GM19328 (cell line): ENCODE measurements at regions not wholly inside any gene's neighbourhood (a gene's known extent, or its start where the extent isn't known, plus 50 kb on each side); places are given as distances from the start of the nearest gene placed in this dataset.

Experiments
- ATAC-seq: cut with Tn5 transposase; IDR thresholded peaks from one replicate; pipeline ENCODE4 v1.9.1; 2021; ENCODE audit warnings: mild to moderate bottlenecking, moderate library complexity; ENCODE audit not compliant: unreplicated experiment

DNA sequence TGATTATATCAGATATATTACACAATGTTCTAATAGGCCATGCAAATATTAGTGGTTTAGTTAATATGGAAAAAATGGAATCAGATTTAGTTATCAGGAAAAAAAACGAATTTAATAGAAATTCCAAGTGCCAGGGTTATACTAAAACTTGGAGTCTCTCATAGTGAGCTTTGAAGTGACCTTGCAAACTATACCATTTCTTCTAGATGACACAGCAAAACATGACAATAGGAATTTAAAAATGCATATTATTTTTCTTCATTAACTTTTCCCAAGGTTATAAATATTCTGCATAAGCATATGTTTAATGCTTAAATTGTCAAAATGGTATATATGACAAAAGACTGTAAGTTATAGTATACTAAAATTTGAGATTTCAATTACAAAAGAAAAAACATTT lies 250.1 kb upstream of the DCN start:
- no peak for ATAC-seq

DNA sequence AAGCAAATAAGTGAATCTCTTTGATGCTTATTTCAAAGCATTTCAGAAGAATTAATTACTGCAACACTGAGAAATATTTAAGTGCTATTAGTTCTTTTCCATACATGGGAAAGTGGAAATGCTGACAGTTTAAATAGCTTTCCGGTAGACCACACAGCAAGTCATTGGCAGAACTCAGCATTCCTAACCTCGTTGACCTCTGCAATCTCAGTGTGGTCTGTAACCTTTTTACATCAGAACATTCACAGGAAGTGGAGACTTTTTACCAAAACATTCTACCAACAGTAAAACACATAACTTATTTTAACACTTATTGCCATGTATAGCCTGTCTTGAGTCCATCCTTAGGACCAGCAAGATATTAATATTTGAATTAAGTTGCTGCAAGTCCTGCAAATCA lies 249.5 kb upstream of the DCN start:
- ATAC-seq, result no peak

GRCh38 chr12:91424506-91424905 lies 241.9 kb upstream of the DCN start:
- ATAC-seq, result no peak

DNA sequence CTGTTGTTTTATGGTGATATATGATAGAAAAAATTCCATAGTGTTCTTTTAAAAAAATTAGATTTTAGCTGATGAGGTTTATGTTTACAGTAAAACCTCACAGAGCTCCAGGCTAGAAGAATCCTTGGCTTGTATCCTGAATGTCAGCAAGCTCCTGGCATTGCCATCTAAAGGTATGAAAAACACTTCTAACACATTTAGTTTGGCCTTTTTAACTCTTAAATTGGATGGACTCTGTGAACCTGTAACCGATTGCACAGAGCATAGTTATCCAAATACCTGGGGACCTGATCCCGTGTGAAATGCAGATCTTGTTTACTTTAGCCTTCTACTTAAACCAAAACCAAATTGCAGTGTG lies 241.1 kb upstream of the DCN start:
- no peak for ATAC-seq

DNA sequence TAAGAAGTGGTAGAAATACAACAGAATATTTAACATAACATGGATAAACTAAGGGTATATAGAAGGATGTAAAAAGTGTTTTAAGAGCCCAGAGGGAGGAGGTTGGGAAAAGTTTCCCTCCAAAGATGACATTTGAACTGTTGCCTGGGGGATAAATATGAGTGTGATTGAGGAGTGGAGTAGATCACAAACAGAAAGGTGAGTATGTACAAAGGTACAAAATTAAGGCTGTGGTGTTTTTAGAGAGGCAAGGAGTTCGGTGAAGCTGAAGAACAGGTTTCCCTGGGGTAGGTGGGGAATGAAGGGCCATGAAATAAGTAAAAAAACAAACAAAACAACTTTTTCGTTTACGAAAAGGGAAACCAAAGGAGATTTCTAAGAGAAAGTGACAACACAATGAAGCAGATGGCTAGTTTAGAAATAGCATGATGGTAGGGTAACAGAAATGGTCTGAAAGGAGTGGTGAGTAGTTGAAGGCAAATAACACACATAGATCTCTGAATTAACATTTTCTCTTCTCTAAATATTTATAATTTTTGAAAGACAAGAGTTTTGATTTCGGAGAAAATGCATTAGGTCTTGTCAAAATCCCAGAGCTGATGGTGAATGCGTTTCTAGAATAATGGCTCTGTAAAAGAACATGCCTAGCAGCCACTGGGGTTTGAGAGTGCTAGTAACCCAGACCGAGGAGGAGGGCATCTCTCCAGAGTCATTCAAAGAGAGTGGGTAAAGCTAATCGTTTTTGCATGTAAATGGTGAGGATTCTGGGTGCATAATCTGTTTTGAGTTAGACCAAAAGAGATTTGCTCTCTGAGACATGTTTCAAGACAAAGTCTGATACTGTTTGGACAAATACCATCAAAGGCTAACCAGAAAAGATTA lies 240.4 kb upstream of the DCN start:
- ATAC-seq, result no peak

- ATAC-seq, result no peak
These were observed 239.5 kb upstream of the DCN start for GRCh38 chr12:91422127-91422526.

GRCh38 chr12:91419809-91420208 lies 237.2 kb upstream of the DCN start:
- no peak for ATAC-seq

- ATAC-seq, result no peak
These were observed 235.8 kb upstream of the DCN start for GRCh38 chr12:91418221-91419090.

GRCh38 chr12:91417650-91418049 lies 235.0 kb upstream of the DCN start:
- no peak for ATAC-seq

DNA sequence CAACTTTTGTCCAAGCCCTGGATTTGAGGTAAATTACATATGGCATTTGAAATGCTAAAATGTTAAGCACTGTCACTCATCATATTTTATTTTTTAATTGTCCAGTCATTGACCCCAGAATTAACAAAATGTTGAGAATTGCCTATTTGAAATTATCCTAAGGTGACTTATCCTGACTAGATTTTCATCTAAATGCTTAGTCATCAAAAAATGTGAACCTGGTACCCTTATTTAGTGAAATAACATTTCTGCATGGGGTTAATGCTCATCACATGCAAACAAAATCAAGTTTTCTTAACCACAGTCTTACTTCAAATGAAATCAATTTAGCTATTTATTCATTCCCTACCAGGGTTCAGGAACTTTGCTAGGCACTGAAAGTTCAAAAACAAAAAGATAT lies 232.0 kb upstream of the DCN start:
- no peak for ATAC-seq

- no peak for ATAC-seq
These were observed 231.2 kb upstream of the DCN start for GRCh38 chr12:91413581-91414546.

DNA sequence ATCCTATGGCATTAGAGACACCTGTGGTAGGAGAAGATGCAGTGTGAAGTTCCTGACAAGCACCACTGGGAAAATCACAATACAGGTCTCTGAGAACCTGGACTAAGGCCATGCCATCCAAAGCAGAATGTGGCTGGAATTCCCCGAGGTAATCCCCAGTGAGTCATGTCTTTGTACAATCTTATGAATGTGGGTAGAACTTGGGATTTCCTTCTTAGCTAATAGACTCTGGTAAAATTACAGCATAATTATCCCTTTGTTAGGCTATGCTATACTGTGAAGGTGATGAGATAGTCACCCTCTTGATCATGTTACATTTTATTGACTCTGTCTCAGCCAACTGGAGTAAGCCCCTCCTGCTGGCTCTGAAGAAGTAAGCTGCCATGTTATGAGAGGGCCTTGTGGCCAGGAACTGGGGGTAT lies 224.3 kb upstream of the DCN start:
- ATAC-seq, result no peak

DNA sequence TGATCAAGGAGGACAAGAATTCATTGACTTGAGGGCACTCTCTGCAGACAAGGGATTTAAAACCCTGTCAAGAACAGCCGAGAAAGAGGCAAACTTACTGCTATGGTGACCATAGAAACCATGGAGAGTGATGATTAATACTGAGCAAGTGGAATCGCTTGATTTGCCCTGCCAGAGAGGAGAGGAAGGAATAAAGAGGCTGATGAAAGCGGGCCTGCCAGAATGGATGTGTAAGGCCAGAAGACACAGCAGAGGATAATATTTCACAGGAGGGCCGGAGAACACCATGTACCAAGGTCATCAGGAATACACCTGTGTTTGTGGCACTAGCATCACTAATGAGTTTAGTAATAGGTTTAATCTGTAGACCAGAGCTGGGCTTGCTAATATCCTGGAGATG lies 221.8 kb upstream of the DCN start:
- no peak for ATAC-seq

GRCh38 chr12:91401190-91401589 lies 218.6 kb upstream of the DCN start:
- no peak for ATAC-seq

DNA sequence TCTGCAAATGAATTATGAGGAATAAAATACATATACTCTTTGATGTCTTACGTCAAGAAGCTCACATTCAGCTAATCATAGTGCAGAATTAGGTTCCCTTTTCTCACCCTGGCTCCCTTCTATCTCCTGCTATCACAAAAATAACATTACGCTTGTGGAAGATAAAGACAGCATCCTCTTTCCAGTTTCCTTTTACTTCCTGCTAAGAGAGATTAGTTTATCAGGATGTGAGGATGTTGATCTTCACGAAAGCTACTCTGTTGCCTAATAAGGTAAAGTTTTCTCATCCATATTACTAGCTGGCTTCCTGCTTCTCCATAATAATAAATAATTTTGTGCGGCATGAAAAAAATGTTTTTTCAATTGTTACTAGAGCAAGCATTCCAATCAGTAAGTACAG lies 217.7 kb upstream of the DCN start:
- no peak for ATAC-seq

DNA sequence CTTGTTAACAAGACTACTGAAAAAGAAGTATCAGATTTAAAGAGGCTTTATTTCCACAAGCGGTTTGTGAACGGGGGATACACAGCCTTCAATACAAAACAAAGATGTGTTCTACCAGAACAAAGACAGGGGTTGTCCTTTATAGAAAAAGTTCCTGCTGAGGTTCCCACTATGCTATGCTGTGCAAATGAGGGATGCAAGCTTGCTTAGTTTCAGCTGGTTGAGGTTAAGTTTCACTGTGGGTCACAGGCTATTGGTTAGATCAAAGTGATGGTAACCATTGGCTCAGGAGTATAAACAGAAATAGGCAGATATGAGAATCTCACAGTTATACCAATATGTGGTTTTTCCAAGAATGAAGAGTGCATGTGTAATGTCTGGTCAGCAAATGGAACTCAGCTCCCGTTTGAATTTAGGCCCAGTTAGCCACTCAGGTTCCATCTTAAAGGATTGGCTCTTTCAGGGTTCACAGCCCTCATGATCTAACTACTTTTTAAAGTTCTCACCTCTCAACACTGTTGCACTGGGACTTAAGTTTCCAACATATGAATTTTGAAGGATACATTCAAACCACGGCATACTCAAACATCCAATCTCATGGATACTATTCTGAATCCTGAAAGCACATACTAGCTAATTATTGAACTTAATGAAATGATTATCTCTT lies 215.4 kb upstream of the DCN start:
- ATAC-seq, result no peak

GRCh38 chr12:91396293-91396692 lies 213.7 kb upstream of the DCN start:
- no peak for ATAC-seq

DNA sequence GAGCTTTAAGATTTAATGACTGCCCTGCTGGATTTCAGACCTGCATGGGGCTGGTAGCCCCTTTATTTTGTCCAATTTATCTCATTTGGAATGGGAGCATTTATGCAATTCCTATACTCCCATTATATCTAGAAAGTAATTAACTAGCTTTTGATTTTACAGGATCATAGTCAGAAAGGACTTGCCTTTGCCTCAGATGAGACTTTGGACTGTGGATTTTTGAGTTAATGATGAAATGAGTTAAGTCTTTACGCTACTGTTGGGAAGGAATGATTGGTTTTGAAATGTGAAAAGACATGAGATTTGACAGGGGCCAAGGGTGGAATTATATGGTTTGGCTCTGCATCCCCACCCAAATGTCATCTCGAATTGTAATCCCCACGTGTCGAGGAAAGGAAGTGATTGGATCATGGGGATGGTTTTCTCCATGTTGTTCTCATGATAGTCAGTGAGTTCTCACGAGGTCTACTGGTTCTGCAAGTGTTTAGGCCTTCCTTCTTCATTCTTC lies 213.1 kb upstream of the DCN start:
- ATAC-seq, result no peak

DNA sequence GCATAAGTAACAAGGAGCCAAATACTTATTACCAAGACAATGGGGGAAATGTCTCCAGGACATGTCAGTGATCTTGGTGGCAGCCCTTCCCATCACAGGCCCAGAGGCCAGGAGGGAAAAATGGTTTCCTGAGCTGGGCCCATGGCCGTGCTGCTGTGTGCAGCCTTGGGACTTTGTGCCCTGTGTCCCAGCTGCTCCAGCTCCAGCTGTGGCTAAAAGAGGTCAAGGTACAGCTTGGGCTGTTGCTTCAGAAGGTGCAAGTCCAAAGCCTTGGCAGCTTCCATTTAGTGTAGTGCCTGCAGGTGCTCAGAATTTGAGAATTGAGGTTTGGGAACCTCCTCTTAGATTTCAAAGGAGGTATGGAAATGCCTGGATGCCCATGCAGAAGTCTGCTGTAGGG lies 212.3 kb upstream of the DCN start:
- ATAC-seq, result no peak

DNA sequence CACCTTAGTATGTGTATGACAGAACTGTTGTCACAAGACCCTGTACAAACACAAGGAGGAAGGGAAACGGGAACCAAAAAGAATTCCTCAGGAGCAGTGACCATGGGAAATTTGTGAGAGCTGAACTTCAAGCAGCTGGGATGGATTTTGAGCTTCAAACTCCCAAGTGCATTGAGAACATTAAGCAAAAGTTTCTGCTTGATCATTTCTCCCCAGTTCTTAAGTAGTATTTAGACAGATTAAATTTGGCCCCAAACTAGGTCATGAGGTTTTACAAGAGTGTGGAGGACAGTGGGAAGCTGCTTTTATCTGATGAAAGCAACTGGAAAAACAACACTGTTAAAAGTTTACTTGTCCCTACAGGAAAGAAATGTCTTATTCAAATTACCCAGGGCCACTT lies 206.0 kb upstream of the DCN start:
- no peak for ATAC-seq
